OCI-LY7 (cell line): ENCODE measurements at regions not wholly inside any gene's neighbourhood (a gene's known extent, or its start where the extent isn't known, plus 50 kb on each side); places are given as distances from the start of the nearest gene placed in this dataset.

Experiments used
- CTCF ChIP-seq: fragments of 200-600 bp; sonication (generic); conservative IDR thresholded peaks from 2 replicates; pipeline ENCODE4 v1.5.1; 2014; ENCODE audit warnings: mild to moderate bottlenecking, antibody characterized with exemption, low read length, moderate library complexity, mixed read lengths
- EZH2phosphoT487 ChIP-seq: fragments of 200-600 bp; sonication (generic); IDR thresholded peaks from 2 replicates; pipeline ENCODE4 v1.6.1; 2018; ENCODE audit warnings: low read depth, borderline replicate concordance, mild to moderate bottlenecking, mixed run types, antibody characterized with exemption, low read length, moderate library complexity, mixed read lengths

DNA sequence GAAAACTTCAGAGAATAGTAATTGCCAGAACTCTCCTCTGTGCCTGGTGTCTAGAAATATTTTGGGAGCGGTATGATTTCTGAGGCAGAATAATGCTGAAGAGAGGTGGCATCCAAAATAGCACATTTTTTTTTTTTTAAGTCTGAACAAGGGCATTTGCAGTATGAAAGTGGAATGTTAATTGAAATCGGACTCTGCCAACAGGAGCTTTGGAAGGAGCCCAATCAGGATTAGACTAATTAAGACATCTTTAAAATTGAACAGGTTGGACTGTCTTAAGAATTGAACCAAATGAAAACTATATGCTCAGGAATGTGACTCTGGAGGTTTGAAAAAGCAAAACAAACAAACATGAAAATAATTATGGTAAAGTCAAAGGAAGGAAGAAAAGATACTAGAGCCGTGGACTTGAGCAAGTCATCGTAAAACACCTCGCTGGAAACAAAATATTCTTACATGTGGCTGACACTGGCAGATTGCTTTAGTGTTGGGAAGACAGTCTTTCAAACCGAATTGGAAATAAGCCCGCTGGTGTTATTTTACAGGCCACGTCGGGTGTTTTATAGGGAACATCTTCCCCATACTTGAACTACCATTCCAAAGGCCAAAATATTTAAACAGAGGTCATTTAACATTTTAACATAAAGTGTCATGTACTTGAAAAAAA, 436.3 kb downstream of the VRK1 start:
- TF ChIP-seq CTCF (no peak), EZH2phosphoT487 (no peak)
